ENCODE measurements at regions not wholly inside any gene's neighbourhood (a gene's known extent, or its start where the extent isn't known, plus 50 kb on each side); places are given as distances from the start of the nearest gene placed in this dataset.

- Histone ChIP-seq H2BK20ac (ENCODE audit: low read depth, low read length, poor library complexity, severe bottlenecking) (no peak overlapping the region), H3K23ac (ENCODE audit: insufficient read length, low read depth, low read length) (no peak overlapping the region), H3T11ph (ENCODE audit: low read length) (no peak overlapping the region), H4K8ac (replicated peaks; ENCODE audit: insufficient read length, low read depth, low read length) (no peak overlapping the region), H2BK12ac (ENCODE audit: insufficient read length, low read depth, low read length) (no peak overlapping the region), H3K9ac (ENCODE audit: extremely low read depth, insufficient read length, low read length) (no peak overlapping the region), H2BK15ac (ENCODE audit: low read depth, low read length) (no peak overlapping the region), H3K4ac (ENCODE audit: low read depth, low read length) (no peak overlapping the region), H3K27me3 (ENCODE audit: insufficient read depth, low read length) (no peaks in the 10 kb centered on the region), H2AFZ (ENCODE audit: low read length) (no peak overlapping the region), H3K9me3 (ENCODE audit: control insufficient read depth, low read depth, low read length) (no peaks in the 10 kb centered on the region), H2AK5ac (ENCODE audit: insufficient read length, low read length) (no peak overlapping the region), H3K14ac (ENCODE audit: insufficient read depth, low read length) (no peak overlapping the region), H4K91ac (ENCODE audit: insufficient read length, low read depth, low read length) (no peak overlapping the region), H2BK120ac (ENCODE audit: low read depth, low read length, poor library complexity, severe bottlenecking) (no peak overlapping the region), H3K56ac (ENCODE audit: insufficient read length, low read depth, low read length) (no peak overlapping the region), H2BK5ac (ENCODE audit: insufficient read length, low read length) (no peak overlapping the region), H3K23me2 (ENCODE audit: insufficient read length, low read depth, low read length, poor library complexity, severe bottlenecking) (no peaks in the 10 kb centered on the region), H4K20me1 (ENCODE audit: control insufficient read depth, insufficient read depth, insufficient read length) (no peaks in the 10 kb centered on the region), H3K79me2 (ENCODE audit: insufficient read depth, low read length) (no peaks in the 10 kb centered on the region), H3K18ac (ENCODE audit: insufficient read length, low read depth, low read length) (no peak overlapping the region), H3K4me1 (ENCODE audit: insufficient read depth, low read length) (peaks cover 5% of the 10 kb centered on the region; the same call in 1 of the 2 replicates), H3K79me1 (ENCODE audit: insufficient read depth, low read depth, low read length, poor library complexity, severe bottlenecking) (no peaks in the 10 kb centered on the region), H3K27ac (ENCODE audit: insufficient read length, low read depth, low read length) (no peak overlapping the region), H4K5ac (ENCODE audit: insufficient read length, low read depth, low read length) (no peak overlapping the region), H3K4me2 (ENCODE audit: insufficient read depth, insufficient read length, low read length) (no peak overlapping the region)
- Mint-ChIP-seq H3K9me3 (no peaks in the 10 kb centered on the region; a peak in 1 of 5 replicates), H3K4me3 (no peak overlapping the region), H3K27me3 (ENCODE audit: low read depth) (no peaks in the 10 kb centered on the region), H3K36me3 (ENCODE audit: insufficient read depth in 1 of 3, low read depth in 3 of 3) (no peaks in the 10 kb centered on the region), H3K4me1 (peaks cover 28 to 41% of the 10 kb centered on the region in 2 experiments), H3K27ac (no peak overlapping the region)
- DNase-seq, result no peak
- no CpG with 5 or more reads among the region's 1 CpG for WGBS (ENCODE audit: extremely low coverage, insufficient read length, low lambda C conversion rate)
- TF ChIP-seq CTCF (conservative IDR thresholded peaks at IDR 0.05), result no peak
These were observed 190.8 kb upstream of the SEMA6A start for GRCh38 chr5:116765441-116765840.
